Stomach (tissue), 8 donors: ENCODE measurements at regions not wholly inside any gene's neighbourhood (a gene's known extent, or its start where the extent isn't known, plus 50 kb on each side); places are given as distances from the start of the nearest gene placed in this dataset.

Source experiments
- DNase-seq, 2 donors: peaks; one replicate each; pipeline versions ENCODE4 v3.0.0 to v3.0.0-alpha.2; 2013 to 2019
- H3K27ac ChIP-seq, 5 donors: fragments of 200-600 bp in 4 of 5; sonication (generic) in 4 of 5; one replicate each; pipeline ENCODE4 v1.5.1; 2013 to 2019; ENCODE audit warnings: mild to moderate bottlenecking in 1 of 5, moderate library complexity in 1 of 5
- H3K27me3 ChIP-seq, 3 donors: fragments of 200-600 bp; sonication (generic); one replicate each; pipeline ENCODE4 v1.5.1; 2017 to 2019; ENCODE audit warnings: mixed run types in 1 of 3
- H3K36me3 ChIP-seq, 4 donors: fragments of 200-600 bp; sonication (generic); 1 replicate in 3 of 4; 2 replicates in 1 of 4; pipeline ENCODE4 v1.5.1; 2016 to 2019
- H3K4me1 ChIP-seq, 4 donors: fragments of 200-600 bp; sonication (generic); one replicate each; pipeline ENCODE4 v1.5.1; 2016 to 2019
- H3K4me3 ChIP-seq, 4 donors: fragments of 200-600 bp; sonication (generic) in 3 of 4; one replicate each; pipeline ENCODE4 v1.5.1; 2016 to 2019; ENCODE audit warnings: mild to moderate bottlenecking in 1 of 4
- H3K9me3 ChIP-seq, 4 donors: fragments of 200-600 bp; sonication (generic); one replicate each; pipeline ENCODE4 v1.5.1; 2016 to 2019
- EP300 ChIP-seq: sonication (generic); formaldehyde crosslinking; IDR thresholded peaks from one replicate; pipeline ENCODE4 v1.6.1; 2017; ENCODE audit warnings: antibody characterized with exemption
- POLR2A ChIP-seq, 4 donors: fragments of 450-650 bp; IDR thresholded peaks; one replicate each; pipeline ENCODE4 v1.6.1; 2016; ENCODE audit warnings: antibody characterized with exemption in 4 of 4, control low read depth in 2 of 4, mild to moderate bottlenecking in 1 of 4, moderate library complexity in 1 of 4
- POLR2AphosphoS5 ChIP-seq, 3 donors: sonication (generic); formaldehyde crosslinking; IDR thresholded peaks; one replicate each; pipeline ENCODE4 v1.6.1; 2016; ENCODE audit warnings: antibody characterized with exemption in 3 of 3
- WGBS, 5 donors: extraction: QIAGEN DNeasy Blood & Tissue Kit in 3 of 5; methylation state at CpG; one replicate each; pipeline versions ENCODE4 v1.1.5 to v1.1.7; 2013 to 2018; 5-methylcytosine and 5-hydroxymethylcytosine counted together
- intact Hi-C: fragments of 100-400 bp; cut with DNase I; formaldehyde crosslinking; loops from one replicate; pipeline ENCODE4 v1.15.1; 2023; ENCODE audit warnings: low total_unique reads
- TF ChIP-seq, protein P1 (sequence below), 7 experiments: fragments of 450-650 bp in 4 of 7; fragments of 200-600 bp in 3 of 7; sonication (generic) in 3 of 7; IDR thresholded peaks; one replicate each; pipeline ENCODE4 v1.5.1; 2016 to 2019; ENCODE audit warnings: antibody characterized with exemption in 7 of 7, control low read depth in 2 of 7, mild to moderate bottlenecking in 1 of 7
- donor health status: healthy with polysubstance abuse.
- donor health status: Bipolar disorder and iron deficiency.
- donor health status: healthy.

DNA sequence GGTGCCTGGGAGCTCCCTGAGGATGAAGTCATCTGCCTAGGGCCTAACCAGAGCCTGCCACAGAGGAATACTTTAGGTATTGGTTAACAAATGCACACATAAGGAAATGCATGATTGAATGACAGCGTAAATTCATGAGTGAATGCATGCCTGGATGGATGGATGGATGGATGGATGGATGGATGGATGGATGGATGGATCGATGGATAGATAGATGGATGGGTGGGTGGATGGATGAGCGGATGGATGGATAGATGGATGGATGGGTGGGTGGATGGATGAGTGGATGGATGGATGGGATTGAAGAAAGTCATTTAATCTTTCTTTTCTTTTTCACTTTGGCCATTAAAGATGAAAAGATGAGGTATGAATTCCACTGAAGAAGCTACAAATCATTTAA lies 111.9 kb upstream of the SIRPG start:
- Histone ChIP-seq H3K4me3 (no peak overlapping the region), H3K4me1 (peaks cover 0 to 6% (median 0%) of the 10 kb centered on the region in 4 donors), H3K27ac (no peak overlapping the region), H3K27me3 (peaks cover 0 to 6% (median 0%) of the 10 kb centered on the region in 3 donors), H3K9me3 (no peaks in the 10 kb centered on the region), H3K36me3 (no peaks in the 10 kb centered on the region)
- 78 to 94% (median 88%) methylated on average over 3 of the region's 3 CpGs for WGBS, 5 donors
- intact Hi-C loops, result no loop called here
- TF ChIP-seq POLR2AphosphoS5 (IDR thresholded peaks at IDR 0.05), result no peak
- no peak for TF ChIP-seq POLR2A (IDR thresholded peaks at IDR 0.05)
- TF ChIP-seq, protein P1, sequence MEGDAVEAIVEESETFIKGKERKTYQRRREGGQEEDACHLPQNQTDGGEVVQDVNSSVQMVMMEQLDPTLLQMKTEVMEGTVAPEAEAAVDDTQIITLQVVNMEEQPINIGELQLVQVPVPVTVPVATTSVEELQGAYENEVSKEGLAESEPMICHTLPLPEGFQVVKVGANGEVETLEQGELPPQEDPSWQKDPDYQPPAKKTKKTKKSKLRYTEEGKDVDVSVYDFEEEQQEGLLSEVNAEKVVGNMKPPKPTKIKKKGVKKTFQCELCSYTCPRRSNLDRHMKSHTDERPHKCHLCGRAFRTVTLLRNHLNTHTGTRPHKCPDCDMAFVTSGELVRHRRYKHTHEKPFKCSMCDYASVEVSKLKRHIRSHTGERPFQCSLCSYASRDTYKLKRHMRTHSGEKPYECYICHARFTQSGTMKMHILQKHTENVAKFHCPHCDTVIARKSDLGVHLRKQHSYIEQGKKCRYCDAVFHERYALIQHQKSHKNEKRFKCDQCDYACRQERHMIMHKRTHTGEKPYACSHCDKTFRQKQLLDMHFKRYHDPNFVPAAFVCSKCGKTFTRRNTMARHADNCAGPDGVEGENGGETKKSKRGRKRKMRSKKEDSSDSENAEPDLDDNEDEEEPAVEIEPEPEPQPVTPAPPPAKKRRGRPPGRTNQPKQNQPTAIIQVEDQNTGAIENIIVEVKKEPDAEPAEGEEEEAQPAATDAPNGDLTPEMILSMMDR (IDR thresholded peaks at IDR 0.05), result no peak
- no peak for TF ChIP-seq EP300
- DNase-seq, result no peak

DNA sequence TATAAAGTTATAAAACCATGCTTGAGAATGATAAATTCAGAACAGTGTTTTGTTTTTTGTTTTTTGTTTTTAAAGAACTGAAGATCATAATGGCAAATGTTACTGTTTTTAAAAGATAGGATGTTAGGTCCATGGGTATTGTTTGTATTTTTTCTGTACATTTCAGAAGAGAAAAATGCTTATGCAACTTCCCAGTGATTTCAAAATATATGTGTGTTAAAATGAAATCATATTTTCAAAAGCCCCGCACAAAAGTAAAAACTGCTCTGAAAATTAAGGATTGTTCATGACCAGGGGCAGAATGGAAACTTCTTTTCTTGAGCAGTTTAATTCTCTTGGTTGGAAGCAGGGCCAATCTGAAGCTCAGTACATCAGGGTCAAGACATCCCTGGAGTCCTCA lies 109.2 kb upstream of the SIRPG start:
- TF ChIP-seq, protein P1 (IDR thresholded peaks at IDR 0.05), result no peak
- TF ChIP-seq EP300, result no peak
- no peak for TF ChIP-seq POLR2AphosphoS5 (IDR thresholded peaks at IDR 0.05)
- TF ChIP-seq POLR2A (IDR thresholded peaks at IDR 0.05), result no peak
- 84 to 97% (median 93%) methylated on average over 1 of the region's 1 CpG for WGBS, 5 donors
- peaks cover 0 to 9% (median 0%) of the 10 kb centered on the region in 4 donors for H3K4me1 ChIP-seq
- H3K9me3 ChIP-seq, result no peaks in the 10 kb centered on the region
- H3K27ac ChIP-seq, result no peak overlapping the region
- H3K27me3 ChIP-seq, result peaks cover 0 to 6% (median 0%) of the 10 kb centered on the region in 3 donors
- intact Hi-C loops, result no loop called here
- no peaks in the 10 kb centered on the region for H3K36me3 ChIP-seq
- no peak for DNase-seq
- no peak overlapping the region for H3K4me3 ChIP-seq

DNA sequence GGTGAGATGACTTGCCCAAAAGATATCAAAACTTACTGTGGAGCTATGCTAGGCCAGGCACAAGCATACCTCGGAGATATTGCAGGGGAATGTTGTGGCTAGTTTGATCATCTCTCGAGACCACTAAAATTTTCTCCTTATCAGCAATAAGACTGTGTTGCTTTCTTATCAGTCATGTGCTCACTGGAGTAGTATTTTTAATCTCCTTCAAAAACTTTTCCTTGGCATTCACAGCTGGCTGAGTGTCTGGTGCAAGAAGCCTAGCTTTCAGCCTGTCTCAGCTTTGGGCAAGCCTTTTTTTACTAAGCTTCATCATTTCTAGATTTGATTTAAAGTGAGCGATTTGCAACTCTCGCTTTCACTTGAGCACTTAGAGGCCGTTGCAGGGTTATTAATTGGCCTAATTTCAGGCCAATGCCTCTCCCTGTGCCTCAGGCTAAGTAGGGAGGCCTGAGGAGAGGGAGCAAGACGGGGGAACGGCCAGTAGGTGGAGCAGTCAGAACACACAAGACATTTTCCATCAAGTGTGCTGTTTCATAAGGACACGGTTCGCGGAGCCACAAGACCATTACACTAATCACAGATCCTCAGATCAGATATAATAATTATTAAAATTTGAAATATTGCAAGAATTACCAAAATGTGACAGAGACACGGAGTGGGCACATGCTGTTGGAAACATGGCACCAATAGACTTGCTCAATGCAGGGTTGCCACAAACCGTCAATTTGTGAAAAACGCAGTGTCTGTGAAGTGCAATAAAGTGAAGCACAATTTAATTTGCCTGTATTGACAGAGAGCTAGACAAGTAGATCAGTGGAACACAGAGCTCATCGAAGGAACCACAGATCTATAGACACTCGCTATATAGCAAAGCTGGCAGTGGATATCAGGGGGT lies 106.8 kb upstream of the SIRPG start:
- peaks cover 0 to 9% (median 0%) of the 10 kb centered on the region in 4 donors for H3K4me1 ChIP-seq
- H3K27ac ChIP-seq, result no peak overlapping the region
- DNase-seq, result peak; percentile 71 to 92
- H3K4me3 ChIP-seq, result no peak overlapping the region
- no peaks in the 10 kb centered on the region for H3K9me3 ChIP-seq
- no peaks in the 10 kb centered on the region for H3K36me3 ChIP-seq
- WGBS, 5 donors, result 28 to 35% (median 30%) methylated on average over 15 of the region's 15 CpGs
- TF ChIP-seq POLR2AphosphoS5 (IDR thresholded peaks at IDR 0.05), result no peak
- TF ChIP-seq, protein P1 (IDR thresholded peaks at IDR 0.05), result peak in 5 of 7 experiments; percentile 20 to 78 (median 61)
- peaks cover 0 to 14% (median 0%) of the 10 kb centered on the region in 3 donors for H3K27me3 ChIP-seq
- intact Hi-C loops, result no loop called here

DNA sequence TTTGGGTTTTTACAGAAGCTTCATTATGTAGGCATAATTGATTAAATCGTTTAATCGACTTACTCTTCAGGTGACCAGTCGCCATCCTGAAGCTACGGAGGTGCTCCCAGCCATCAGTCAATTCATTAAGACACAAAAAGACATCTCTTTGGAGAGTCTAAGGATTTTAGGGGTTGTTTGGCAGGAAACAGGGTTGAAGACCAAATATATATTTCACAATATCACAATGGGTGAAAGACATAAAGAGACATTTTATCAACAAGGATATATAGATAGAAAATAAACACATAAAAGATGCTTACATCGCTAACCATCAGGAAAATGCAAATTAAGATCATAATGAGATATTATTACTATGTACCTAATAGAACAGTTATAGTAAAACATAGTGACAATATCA lies 104.0 kb upstream of the SIRPG start:
- no peak for DNase-seq
- TF ChIP-seq EP300, result no peak
- TF ChIP-seq POLR2A (IDR thresholded peaks at IDR 0.05), result no peak
- TF ChIP-seq, protein P1 (IDR thresholded peaks at IDR 0.05), result no peak
- TF ChIP-seq POLR2AphosphoS5 (IDR thresholded peaks at IDR 0.05), result no peak
- Histone ChIP-seq H3K4me1 (peaks cover 0 to 9% (median 0%) of the 10 kb centered on the region in 4 donors), H3K4me3 (no peak overlapping the region), H3K27ac (no peak overlapping the region), H3K27me3 (peaks cover 0 to 11% (median 0%) of the 10 kb centered on the region in 3 donors), H3K9me3 (no peaks in the 10 kb centered on the region), H3K36me3 (no peaks in the 10 kb centered on the region)
- WGBS, 5 donors, result 78 to 90% (median 83%) methylated on average over 5 of the region's 5 CpGs
- intact Hi-C loops, result no loop called here
